Amniotic epithelial cell (primary cell): ENCODE measurements at regions not wholly inside any gene's neighbourhood (a gene's known extent, or its start where the extent isn't known, plus 50 kb on each side); places are given as distances from the start of the nearest gene placed in this dataset.

Experiments used
- DNase-seq: peaks from one replicate; pipeline ENCODE4 v3.0.0-alpha.2; 2010; ENCODE audit warnings: low read depth

GRCh38 chr3:20909511-20909910 lies 723.5 kb upstream of the SGO1 start:
- no peak for DNase-seq

DNA sequence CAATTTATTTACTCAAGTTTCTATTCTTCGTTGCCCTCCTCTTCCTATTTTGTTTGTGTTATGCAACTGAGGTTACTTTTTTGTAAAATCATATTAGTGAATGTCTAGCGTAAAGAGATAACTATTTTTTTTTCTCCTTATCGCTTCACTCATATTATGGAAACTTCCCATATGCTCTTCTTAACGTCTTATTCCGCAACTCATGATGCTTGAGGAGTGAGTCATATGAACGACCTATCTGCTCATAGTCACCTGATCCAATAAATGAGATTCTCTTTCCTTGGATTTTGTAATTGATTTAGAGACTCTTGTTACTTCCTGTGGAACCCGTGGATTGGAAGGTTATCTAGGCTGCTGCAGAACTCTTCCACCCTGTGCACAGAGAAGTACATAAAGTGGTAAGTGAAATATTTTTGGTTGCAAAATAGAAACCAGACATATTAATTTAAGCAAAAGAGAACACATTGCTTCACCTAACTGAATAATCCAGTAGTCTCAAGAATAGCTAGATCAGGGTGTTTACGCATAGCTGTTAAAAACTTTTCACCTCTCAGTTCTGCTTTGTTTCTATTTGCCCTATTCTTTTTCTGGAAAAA lies 719.3 kb upstream of the SGO1 start:
- peak; percentile 98 for DNase-seq

DNA sequence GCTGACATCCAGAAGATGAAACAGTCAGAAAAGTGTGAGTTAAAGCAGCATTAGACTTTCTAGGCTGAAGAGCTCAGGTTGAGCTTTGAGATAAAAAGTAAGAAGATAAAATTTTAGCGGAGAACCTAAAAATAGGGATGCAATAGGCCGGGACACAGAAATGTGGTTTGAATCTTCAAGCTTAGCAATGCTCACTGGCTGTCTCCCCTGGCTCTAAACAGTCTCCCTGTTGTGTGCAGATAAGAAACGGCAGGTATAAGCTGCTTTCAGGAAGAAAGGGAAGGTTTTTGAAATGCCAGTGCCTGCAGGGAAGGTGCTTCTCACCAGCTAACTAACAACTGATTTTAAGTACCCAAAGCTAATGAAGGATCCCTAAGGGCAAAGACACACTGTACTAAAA lies 718.7 kb upstream of the SGO1 start:
- peak; percentile 13 for DNase-seq

GRCh38 chr3:20898962-20899361 lies 713.0 kb upstream of the SGO1 start:
- DNase-seq, result no peak

- DNase-seq, result no peak
These were observed 704.1 kb upstream of the SGO1 start for GRCh38 chr3:20890111-20890519.

DNA sequence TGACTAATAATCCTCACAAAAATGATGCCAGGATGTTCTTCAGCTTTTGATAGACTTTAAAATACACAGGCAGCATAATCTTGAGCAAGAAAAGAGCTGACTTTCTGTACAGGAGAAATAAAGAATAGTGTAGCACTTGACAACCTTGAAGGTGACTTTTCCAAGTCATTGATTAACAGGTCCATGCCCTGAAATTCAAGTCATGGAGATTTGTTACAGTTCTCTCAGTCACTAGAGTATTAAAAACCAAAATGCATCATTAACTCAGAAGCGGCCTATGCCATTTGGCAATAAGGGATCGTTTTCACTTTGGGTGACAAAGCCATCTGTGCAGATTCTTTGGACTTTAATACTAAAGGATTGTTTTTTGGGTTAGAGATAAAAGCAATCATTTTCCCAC lies 692.7 kb upstream of the SGO1 start:
- no peak for DNase-seq

DNA sequence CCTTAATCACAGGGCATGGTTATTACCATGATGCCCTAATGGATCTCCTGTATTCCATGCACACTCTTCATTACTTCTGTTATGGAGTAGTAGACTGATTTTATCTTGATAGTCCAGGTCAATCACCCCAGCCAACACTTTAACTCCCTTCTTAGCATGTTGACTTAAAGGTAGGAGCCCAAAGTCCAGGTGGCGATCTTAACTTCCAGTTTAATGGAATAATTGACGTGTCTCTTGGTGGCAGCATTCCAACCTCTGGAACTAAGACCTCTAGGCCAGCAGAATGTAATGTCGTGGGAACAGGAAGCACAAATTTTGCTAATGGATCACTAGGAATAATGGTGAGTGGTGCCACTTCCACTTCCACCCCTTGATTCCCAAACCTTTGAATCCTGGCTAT lies 687.2 kb upstream of the SGO1 start:
- DNase-seq, result no peak

GRCh38 chr3:20870106-20870899 lies 684.3 kb upstream of the SGO1 start:
- no peak for DNase-seq

GRCh38 chr3:20865803-20866202 lies 679.8 kb upstream of the SGO1 start:
- DNase-seq, result no peak

- DNase-seq, result no peak
These were observed 675.4 kb upstream of the SGO1 start for GRCh38 chr3:20861454-20861853.

GRCh38 chr3:20857636-20858035 lies 671.6 kb upstream of the SGO1 start:
- peak; percentile 26 for DNase-seq

DNA sequence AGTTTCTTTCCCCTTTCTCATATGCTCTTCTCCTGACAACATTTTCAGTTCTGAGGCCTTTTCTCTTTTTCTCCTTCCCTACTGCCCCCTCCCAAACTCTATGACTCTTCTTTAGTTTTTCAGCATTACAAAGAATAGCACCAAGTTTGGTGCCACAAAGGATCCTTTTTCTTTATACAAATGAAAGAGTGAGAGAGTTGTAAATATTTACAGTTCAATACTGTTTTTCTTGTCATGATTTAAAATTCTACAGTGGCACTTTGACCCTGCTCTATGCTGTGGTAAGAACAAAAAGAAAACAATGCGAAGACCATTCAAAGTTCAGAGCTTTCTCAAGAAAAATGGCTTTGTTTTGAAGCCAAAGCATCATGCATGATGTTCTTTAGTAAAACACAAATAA lies 667.9 kb upstream of the SGO1 start:
- no peak for DNase-seq

DNA sequence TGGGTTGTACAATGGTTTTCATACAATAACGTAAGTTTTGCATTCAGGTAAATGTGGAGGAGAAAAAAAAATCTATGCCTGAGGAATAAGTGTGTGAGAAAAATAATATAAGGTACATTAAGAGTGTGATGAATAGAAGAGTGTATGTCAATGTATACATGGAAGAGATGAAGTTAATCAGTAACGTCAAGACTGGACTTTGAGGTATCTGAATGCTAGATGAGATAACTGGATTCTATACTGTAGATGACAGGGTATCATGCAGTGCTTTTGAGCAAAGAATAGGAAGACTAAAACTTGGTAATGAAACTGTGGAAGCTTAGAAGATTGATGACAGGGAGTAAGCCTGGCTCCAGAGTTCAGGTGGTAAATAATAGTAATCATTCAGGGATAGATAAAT lies 666.7 kb upstream of the SGO1 start:
- DNase-seq, result no peak

GRCh38 chr3:20849975-20850374 lies 664.0 kb upstream of the SGO1 start:
- no peak for DNase-seq

DNA sequence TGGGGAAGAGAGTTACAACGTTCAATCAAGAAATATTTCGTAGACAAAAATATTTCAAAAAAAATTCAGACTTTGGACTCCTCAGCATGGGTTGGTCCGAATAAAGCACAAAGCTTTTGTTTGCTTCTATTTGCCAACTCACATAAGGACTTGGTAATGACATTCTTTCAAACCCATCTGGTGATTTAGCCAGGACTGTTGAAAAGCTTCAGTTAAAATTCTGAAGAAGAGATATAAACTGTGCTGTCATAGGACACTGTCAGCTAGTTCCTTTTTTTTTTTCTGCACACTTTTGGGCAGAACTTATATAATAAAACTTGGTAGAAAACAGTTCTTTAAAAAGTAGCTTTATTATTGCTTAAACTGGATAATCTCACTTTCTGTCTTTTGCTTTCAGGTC lies 660.8 kb upstream of the SGO1 start:
- no peak for DNase-seq

DNA sequence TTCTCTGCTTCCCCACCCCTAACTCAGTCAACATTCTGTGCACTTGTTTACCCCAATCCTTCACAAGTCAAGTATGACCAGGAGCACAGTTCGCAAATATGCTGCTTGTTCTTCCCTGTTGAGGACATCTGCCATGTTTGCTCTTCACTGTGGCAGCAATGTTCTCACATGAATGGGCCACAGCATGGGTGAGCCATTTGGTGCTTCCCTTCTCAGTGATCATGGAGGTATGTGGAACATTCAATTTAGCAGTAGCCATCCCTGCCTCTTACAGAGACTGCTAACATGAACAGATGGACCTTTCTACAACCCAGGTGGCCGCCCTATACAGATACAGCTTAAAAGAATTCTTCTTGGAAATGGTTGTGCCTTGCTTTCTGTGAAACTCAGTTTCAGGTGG lies 660.1 kb upstream of the SGO1 start:
- no peak for DNase-seq

DNA sequence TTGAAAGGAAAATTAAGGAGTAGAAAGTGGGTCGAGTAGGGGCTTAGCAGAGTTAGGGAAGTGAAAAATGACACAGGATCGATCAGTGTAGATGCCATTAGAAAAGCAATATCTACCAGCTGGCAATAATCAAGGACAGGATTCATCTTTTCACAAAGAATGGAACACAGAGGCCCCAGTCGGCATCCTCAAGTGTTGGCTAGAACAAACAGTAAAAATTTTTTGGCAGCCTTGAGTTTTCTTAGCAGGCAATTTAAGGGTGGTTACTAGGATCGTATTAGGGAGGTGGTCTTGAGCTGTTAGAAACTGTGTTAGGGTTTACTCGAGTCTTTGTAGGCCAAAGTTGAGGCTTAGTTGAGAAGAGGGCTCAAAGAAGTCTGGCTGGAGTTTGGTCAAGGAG lies 658.8 kb upstream of the SGO1 start:
- no peak for DNase-seq

GRCh38 chr3:20842594-20843436 lies 656.8 kb upstream of the SGO1 start:
- no peak for DNase-seq

DNA sequence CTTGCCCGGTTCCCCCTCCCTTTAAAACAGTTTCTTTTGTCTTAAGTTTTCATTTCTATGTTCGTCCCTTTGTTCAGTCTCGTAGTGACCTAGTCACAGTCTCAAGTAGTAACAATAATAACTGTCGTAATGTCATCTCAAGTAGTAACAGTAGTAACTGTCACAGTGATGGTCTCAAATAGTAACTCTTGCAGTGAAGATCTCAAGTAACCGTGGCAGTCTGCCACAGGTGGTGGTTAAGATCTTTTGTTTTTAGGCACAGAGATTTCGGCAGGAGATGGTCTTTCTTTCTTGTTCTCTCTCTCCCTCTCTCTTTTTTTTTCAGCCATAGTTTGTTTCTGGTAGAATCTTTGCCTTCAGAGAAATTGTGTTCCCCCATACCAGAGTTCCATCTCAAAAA lies 656.0 kb upstream of the SGO1 start:
- no peak for DNase-seq

DNA sequence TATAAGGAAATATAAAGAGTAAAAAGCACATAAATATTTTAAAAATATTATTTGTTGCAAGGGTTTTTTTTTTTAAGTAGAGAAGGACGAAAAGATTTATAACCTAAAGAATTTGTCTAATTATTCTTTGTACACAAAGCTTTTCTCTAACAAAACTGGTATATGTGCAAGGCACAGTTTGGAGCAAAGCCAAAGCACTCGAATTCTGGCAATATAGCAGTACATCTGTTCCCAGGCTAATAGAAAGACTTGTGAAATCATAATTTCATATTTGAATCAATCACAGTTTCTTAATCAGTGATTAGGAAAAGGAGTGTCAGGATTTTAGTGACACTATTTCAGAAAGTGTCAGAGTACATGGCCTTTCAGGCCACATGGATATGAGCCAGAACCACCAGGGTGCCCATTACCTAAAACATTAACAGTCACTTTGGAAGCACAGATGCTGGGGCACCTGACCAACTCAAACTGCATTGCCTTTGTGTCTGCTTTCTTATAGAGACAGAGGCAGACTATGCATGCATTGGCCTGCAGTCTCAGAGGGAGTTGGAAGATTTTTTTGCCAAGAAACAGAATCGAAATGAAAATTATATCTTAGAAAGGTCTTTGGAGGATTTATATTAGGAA lies 651.8 kb upstream of the SGO1 start:
- DNase-seq, result no peak

- no peak for DNase-seq
These were observed 650.8 kb upstream of the SGO1 start for GRCh38 chr3:20836801-20837200.

DNA sequence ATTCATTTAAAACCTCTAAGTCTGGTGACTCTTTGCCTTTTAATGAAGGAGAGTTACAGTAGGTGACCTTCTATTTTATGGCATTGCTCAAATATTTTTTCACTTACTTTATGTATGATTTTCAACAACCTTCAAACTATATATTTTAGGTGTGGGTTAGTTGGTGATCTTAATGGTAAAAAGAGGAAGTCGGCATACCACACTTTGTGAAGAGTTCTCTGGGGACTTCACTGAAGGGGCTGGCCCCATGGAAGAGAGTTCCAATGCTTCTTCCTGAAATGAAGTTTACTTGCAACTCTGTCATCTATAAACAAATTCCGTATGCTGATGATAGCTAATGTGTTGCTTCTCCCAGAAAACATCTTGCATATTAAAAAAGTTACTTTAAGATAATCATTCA lies 647.0 kb upstream of the SGO1 start:
- DNase-seq, result no peak

- DNase-seq, result no peak
These were observed 636.2 kb upstream of the SGO1 start for GRCh38 chr3:20822251-20822650.
